ENCODE measurements at regions not wholly inside any gene's neighbourhood (a gene's known extent, or its start where the extent isn't known, plus 50 kb on each side); places are given as distances from the start of the nearest gene placed in this dataset.

DNA sequence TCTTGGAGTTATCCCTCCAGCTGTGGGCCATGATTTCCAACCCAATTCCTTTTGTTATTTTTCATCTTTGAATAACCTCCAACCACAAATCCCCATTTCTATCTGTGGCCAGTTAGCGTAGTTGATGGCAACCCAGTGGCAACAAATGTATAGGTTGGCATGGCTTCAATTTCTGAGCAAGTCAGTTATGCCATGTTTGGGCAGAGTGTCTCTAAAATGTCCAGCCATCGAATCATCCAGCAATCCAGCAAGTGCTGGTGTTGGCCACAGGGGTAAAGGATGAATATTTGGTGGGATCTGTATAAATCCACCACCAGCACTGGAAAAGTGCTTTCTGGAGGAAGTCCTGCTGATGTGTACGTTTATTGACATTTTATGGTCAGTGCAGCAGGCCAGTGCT is 233.3 kb downstream of the MYLK4 start:
- no peak overlapping the region for H3K4me3 Mint-ChIP-seq
- Histone ChIP-seq H3K9ac (ENCODE audit: extremely low read depth, low read length, poor library complexity, severe bottlenecking) (no peak overlapping the region), H3K4me3 (ENCODE audit: low read length) (no peak overlapping the region), H3K27me3 (ENCODE audit: control insufficient read depth, insufficient read depth, low read length, poor library complexity, severe bottlenecking) (no peaks in the 10 kb centered on the region), H3K36me3 (ENCODE audit: control insufficient read depth, insufficient read depth, low read length) (no peaks in the 10 kb centered on the region), H3K4me1 (ENCODE audit: control insufficient read depth, insufficient read depth, low read length) (no peaks in the 10 kb centered on the region), H3K9me3 (ENCODE audit: control insufficient read depth, low read length) (peaks cover 7% of the 10 kb centered on the region), H3K27ac (ENCODE audit: low read depth, low read length) (no peak overlapping the region)
- no peaks in the 10 kb centered on the region for H3K4me1 Mint-ChIP-seq
- H3K9me3 Mint-ChIP-seq, result peaks cover 14% of the 10 kb centered on the region
- no peaks in the 10 kb centered on the region for H3K36me3 Mint-ChIP-seq (ENCODE audit: low read depth)
- no peak overlapping the region for H3K27ac Mint-ChIP-seq
- H3K27me3 Mint-ChIP-seq (ENCODE audit: insufficient read depth), result no peaks in the 10 kb centered on the region
- WGBS, 2 experiments (ENCODE audit: insufficient coverage in 1 of 2, insufficient read length in 1 of 2), result 83 to 100% methylated on average over 1 to 3 of the region's 3 CpGs
- DNase-seq, result no peak
- TF ChIP-seq, protein P1, sequence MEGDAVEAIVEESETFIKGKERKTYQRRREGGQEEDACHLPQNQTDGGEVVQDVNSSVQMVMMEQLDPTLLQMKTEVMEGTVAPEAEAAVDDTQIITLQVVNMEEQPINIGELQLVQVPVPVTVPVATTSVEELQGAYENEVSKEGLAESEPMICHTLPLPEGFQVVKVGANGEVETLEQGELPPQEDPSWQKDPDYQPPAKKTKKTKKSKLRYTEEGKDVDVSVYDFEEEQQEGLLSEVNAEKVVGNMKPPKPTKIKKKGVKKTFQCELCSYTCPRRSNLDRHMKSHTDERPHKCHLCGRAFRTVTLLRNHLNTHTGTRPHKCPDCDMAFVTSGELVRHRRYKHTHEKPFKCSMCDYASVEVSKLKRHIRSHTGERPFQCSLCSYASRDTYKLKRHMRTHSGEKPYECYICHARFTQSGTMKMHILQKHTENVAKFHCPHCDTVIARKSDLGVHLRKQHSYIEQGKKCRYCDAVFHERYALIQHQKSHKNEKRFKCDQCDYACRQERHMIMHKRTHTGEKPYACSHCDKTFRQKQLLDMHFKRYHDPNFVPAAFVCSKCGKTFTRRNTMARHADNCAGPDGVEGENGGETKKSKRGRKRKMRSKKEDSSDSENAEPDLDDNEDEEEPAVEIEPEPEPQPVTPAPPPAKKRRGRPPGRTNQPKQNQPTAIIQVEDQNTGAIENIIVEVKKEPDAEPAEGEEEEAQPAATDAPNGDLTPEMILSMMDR (conservative IDR thresholded peaks at IDR 0.05), result no peak

- no peak overlapping the region for H3K4me3 Mint-ChIP-seq
- 92% methylated on average over 4 to 6 of the region's 6 CpGs for WGBS, 2 experiments (ENCODE audit: insufficient coverage in 1 of 2, insufficient read length in 1 of 2)
- H3K9me3 ChIP-seq (ENCODE audit: control insufficient read depth, low read length), result peaks cover 7% of the 10 kb centered on the region
- no peak overlapping the region for H3K4me3 ChIP-seq (ENCODE audit: low read length)
- H3K4me1 Mint-ChIP-seq, result no peaks in the 10 kb centered on the region
- H3K36me3 Mint-ChIP-seq (ENCODE audit: low read depth), result no peaks in the 10 kb centered on the region
- DNase-seq, result no peak
- H3K27me3 Mint-ChIP-seq (ENCODE audit: insufficient read depth), result no peaks in the 10 kb centered on the region
- H3K9me3 Mint-ChIP-seq, result peaks cover 14% of the 10 kb centered on the region
- H3K9ac ChIP-seq (ENCODE audit: extremely low read depth, low read length, poor library complexity, severe bottlenecking), result no peak overlapping the region
- H3K27ac ChIP-seq (ENCODE audit: low read depth, low read length), result no peak overlapping the region
- no peaks in the 10 kb centered on the region for H3K27me3 ChIP-seq (ENCODE audit: control insufficient read depth, insufficient read depth, low read length, poor library complexity, severe bottlenecking)
- no peaks in the 10 kb centered on the region for H3K4me1 ChIP-seq (ENCODE audit: control insufficient read depth, insufficient read depth, low read length)
- TF ChIP-seq, protein P1 (conservative IDR thresholded peaks at IDR 0.05), result no peak
- H3K27ac Mint-ChIP-seq, result no peak overlapping the region
- no peaks in the 10 kb centered on the region for H3K36me3 ChIP-seq (ENCODE audit: control insufficient read depth, insufficient read depth, low read length)
Measured at GRCh38 chr6:2516059-2516458, 234.7 kb downstream of the MYLK4 start.

- Mint-ChIP-seq H3K9me3 (peaks cover 9% of the 10 kb centered on the region), H3K27me3 (ENCODE audit: insufficient read depth) (no peaks in the 10 kb centered on the region), H3K27ac (no peak overlapping the region), H3K4me3 (no peak overlapping the region), H3K36me3 (ENCODE audit: low read depth) (no peaks in the 10 kb centered on the region), H3K4me1 (no peaks in the 10 kb centered on the region)
- no peak for DNase-seq
- no peaks in the 10 kb centered on the region for H3K36me3 ChIP-seq (ENCODE audit: control insufficient read depth, insufficient read depth, low read length)
- H3K9ac ChIP-seq (ENCODE audit: extremely low read depth, low read length, poor library complexity, severe bottlenecking), result no peak overlapping the region
- no peak overlapping the region for H3K27ac ChIP-seq (ENCODE audit: low read depth, low read length)
- H3K4me3 ChIP-seq (ENCODE audit: low read length), result no peak overlapping the region
- no peaks in the 10 kb centered on the region for H3K4me1 ChIP-seq (ENCODE audit: control insufficient read depth, insufficient read depth, low read length)
- TF ChIP-seq, protein P1 (conservative IDR thresholded peaks at IDR 0.05), result no peak
- peaks cover 4% of the 10 kb centered on the region for H3K9me3 ChIP-seq (ENCODE audit: control insufficient read depth, low read length)
- 81 to 91% methylated on average over 8 to 15 of the region's 15 CpGs for WGBS, 2 experiments (ENCODE audit: insufficient coverage in 1 of 2, insufficient read length in 1 of 2)
- no peaks in the 10 kb centered on the region for H3K27me3 ChIP-seq (ENCODE audit: control insufficient read depth, insufficient read depth, low read length, poor library complexity, severe bottlenecking)
Measured at GRCh38 chr6:2514965-2515543, 235.7 kb downstream of the MYLK4 start.

Data from endodermal cell (in vitro differentiated cells).